HL-60 (cell line): ENCODE measurements at regions not wholly inside any gene's neighbourhood (a gene's known extent, or its start where the extent isn't known, plus 50 kb on each side); places are given as distances from the start of the nearest gene placed in this dataset.

Experiments used
- CTCF ChIP-seq: IDR thresholded peaks from one replicate; pipeline ENCODE4 v1.5.1; 2011; ENCODE audit warnings: low read length, control low read depth, inconsistent platforms; ENCODE audit not compliant: insufficient read depth
- POLR2AphosphoS5 ChIP-seq: IDR thresholded peaks from 2 replicates; pipeline ENCODE4 v1.6.1; 2012; ENCODE audit warnings: low read depth

- TF ChIP-seq CTCF, result no peak
- TF ChIP-seq POLR2AphosphoS5, result no peak
These were observed 405.3 kb downstream of the MBD2 start for GRCh38 chr18:53819174-53819573.
